Uterus (tissue), 3 donors: ENCODE measurements at regions not wholly inside any gene's neighbourhood (a gene's known extent, or its start where the extent isn't known, plus 50 kb on each side); places are given as distances from the start of the nearest gene placed in this dataset.
"Not testable (repeated sequence)": the region's sequence is repeated elsewhere in the genome, so short reads cannot be mapped to it uniquely, and the experiment has no call there.

Experiments used
- DNase-seq, 2 donors: peaks; one replicate each; pipeline ENCODE4 v3.0.0-alpha.2; 2019 to 2020
- H3K27ac ChIP-seq, 2 donors: fragments of 200-600 bp; sonication (generic); 1 replicate in 1 of 2; 2 replicates in 1 of 2; pipeline ENCODE4 v1.5.1; 2016 to 2018
- H3K27me3 ChIP-seq, 2 donors: fragments of 200-600 bp; sonication (generic); one replicate each; pipeline ENCODE4 v1.5.1; 2018 to 2019; ENCODE audit warnings: control low read depth in 1 of 2
- H3K36me3 ChIP-seq, 2 donors: fragments of 200-600 bp; sonication (generic); one replicate each; pipeline ENCODE4 v1.5.1; 2019; ENCODE audit warnings: control low read depth in 1 of 2
- H3K4me1 ChIP-seq, 2 donors: fragments of 200-600 bp; sonication (generic); one replicate each; pipeline ENCODE4 v1.5.1; 2018 to 2019; ENCODE audit warnings: control low read depth in 1 of 2
- H3K4me3 ChIP-seq, 2 donors: fragments of 200-600 bp; sonication (generic); 1 replicate in 1 of 2; 2 replicates in 1 of 2; pipeline ENCODE4 v1.5.1; 2018 to 2019; ENCODE audit warnings: mild to moderate bottlenecking in 1 of 2
- H3K9me3 ChIP-seq, 2 donors: fragments of 200-600 bp; sonication (generic); one replicate each; pipeline ENCODE4 v1.5.1; 2019; ENCODE audit warnings: control low read depth in 1 of 2
- CTCF ChIP-seq, 4 experiments: fragments of 200-600 bp in 2 of 4; fragments of 450-650 bp in 2 of 4; sonication (generic) in 2 of 4; IDR thresholded peaks; one replicate each; pipeline ENCODE4 v1.5.1; 2016 to 2019; ENCODE audit warnings: antibody characterized with exemption in 4 of 4, mild to moderate bottlenecking in 2 of 4, moderate library complexity in 1 of 4
- POLR2A ChIP-seq, 2 donors: fragments of 450-650 bp; IDR thresholded peaks; one replicate each; pipeline ENCODE4 v1.6.1; 2016; ENCODE audit warnings: antibody characterized with exemption in 2 of 2, mild to moderate bottlenecking in 1 of 2, moderate library complexity in 1 of 2
- intact Hi-C: fragments of 100-400 bp; cut with DNase I; formaldehyde crosslinking; loops from one replicate; pipeline ENCODE4 v1.15.1; 2023; ENCODE audit warnings: low total_unique reads
- donor health status: DM: yes; HTN: yes; CAD: no.

GRCh38 chr1:146387750-146388469, 159.1 kb upstream of the NOTCH2NLA start:
- H3K27me3 ChIP-seq, H3K4me1 ChIP-seq, intact Hi-C loops, H3K4me3 ChIP-seq, DNase-seq, H3K36me3 ChIP-seq, H3K9me3 ChIP-seq: not testable (repeated sequence)
- H3K27ac ChIP-seq = peak overlapping the region; percentile 82 to 95

- H3K36me3 ChIP-seq, intact Hi-C loops, H3K4me1 ChIP-seq, H3K9me3 ChIP-seq, H3K27me3 ChIP-seq: not testable (repeated sequence)
- Histone ChIP-seq H3K4me3 (peak overlapping the region; percentile 38 to 52), H3K27ac (peak overlapping the region; percentile 93 to 95)
- TF ChIP-seq POLR2A (IDR thresholded peaks at IDR 0.05) (peak; percentile 55 to 73), CTCF (IDR thresholded peaks at IDR 0.05) (peak in 1 of 4 experiments; percentile 4)
- DNase-seq = peak; percentile 76 to 83
Measured at GRCh38 chr1:146386851-146387749, 158.3 kb upstream of the NOTCH2NLA start.

GRCh38 chr1:146381196-146381595, 152.4 kb upstream of the NOTCH2NLA start:
- H3K27me3 ChIP-seq, intact Hi-C loops, H3K36me3 ChIP-seq, H3K4me3 ChIP-seq, H3K4me1 ChIP-seq, DNase-seq, H3K9me3 ChIP-seq, H3K27ac ChIP-seq: not testable (repeated sequence)

- H3K4me1 ChIP-seq, H3K27me3 ChIP-seq, H3K36me3 ChIP-seq, intact Hi-C loops, H3K9me3 ChIP-seq: not testable (repeated sequence)
- peak; percentile 53 to 82 for TF ChIP-seq POLR2A (IDR thresholded peaks at IDR 0.05)
- TF ChIP-seq CTCF (IDR thresholded peaks at IDR 0.05) = peak in 1 of 4 experiments; percentile 17
- peak overlapping the region; percentile 93 to 98 for H3K27ac ChIP-seq
- peak; percentile 74 to 83 for DNase-seq
- peak overlapping the region; percentile 36 to 39 for H3K4me3 ChIP-seq
Measured at GRCh38 chr1:146376708-146377496, 148.1 kb upstream of the NOTCH2NLA start.

- H3K9me3 ChIP-seq, H3K36me3 ChIP-seq, intact Hi-C loops, H3K27me3 ChIP-seq, H3K4me1 ChIP-seq: not testable (repeated sequence)
- Histone ChIP-seq H3K27ac (peak overlapping the region; percentile 93 to 98), H3K4me3 (peak overlapping the region; percentile 27 to 28)
- peak; percentile 88 to 92 for DNase-seq
- TF ChIP-seq POLR2A (IDR thresholded peaks at IDR 0.05) = peak in 1 of 2 donors; percentile 55
Measured at GRCh38 chr1:146376309-146376707, 147.5 kb upstream of the NOTCH2NLA start.

GRCh38 chr1:146375108-146375507, 146.3 kb upstream of the NOTCH2NLA start:
- H3K27ac ChIP-seq, H3K4me3 ChIP-seq, intact Hi-C loops, H3K4me1 ChIP-seq, H3K36me3 ChIP-seq, DNase-seq, H3K27me3 ChIP-seq, H3K9me3 ChIP-seq: not testable (repeated sequence)
